ENCODE measurements at regions not wholly inside any gene's neighbourhood (a gene's known extent, or its start where the extent isn't known, plus 50 kb on each side); places are given as distances from the start of the nearest gene placed in this dataset.

DNA sequence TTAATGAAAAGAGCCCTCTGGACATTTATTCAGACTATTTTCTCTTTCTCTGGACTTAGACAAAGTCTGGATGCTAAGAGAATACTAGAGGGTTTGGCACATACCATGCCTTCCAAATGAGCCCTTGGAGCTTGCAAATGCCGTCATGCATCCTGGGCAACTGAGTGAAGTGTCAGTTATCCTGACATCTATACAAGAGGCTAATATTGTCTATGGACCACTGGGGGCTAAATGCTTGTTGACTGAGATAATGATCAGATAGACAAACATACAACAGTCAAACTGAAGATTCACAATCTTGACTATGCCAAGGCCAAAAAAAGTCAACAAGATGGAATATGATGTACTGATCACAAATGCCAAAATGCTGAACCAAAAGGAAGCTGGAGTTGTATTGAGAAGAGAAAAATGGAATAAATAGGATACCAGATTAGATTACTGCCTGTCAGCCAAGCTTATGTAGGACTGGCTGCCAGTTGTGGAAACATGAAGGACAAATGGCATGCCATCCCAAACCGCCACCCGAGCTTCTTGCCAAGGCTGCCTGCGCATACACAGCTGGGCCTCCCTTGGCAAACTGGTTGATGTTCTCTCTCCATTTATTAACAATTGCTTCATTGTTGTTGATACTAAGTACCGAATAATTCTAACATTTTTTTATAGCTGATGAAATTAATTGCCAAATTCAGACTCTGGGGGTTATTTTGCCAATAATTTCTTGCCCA is 240.1 kb upstream of the GRAMD2B start:
- TF ChIP-seq, protein P1, sequence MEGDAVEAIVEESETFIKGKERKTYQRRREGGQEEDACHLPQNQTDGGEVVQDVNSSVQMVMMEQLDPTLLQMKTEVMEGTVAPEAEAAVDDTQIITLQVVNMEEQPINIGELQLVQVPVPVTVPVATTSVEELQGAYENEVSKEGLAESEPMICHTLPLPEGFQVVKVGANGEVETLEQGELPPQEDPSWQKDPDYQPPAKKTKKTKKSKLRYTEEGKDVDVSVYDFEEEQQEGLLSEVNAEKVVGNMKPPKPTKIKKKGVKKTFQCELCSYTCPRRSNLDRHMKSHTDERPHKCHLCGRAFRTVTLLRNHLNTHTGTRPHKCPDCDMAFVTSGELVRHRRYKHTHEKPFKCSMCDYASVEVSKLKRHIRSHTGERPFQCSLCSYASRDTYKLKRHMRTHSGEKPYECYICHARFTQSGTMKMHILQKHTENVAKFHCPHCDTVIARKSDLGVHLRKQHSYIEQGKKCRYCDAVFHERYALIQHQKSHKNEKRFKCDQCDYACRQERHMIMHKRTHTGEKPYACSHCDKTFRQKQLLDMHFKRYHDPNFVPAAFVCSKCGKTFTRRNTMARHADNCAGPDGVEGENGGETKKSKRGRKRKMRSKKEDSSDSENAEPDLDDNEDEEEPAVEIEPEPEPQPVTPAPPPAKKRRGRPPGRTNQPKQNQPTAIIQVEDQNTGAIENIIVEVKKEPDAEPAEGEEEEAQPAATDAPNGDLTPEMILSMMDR (IDR thresholded peaks at IDR 0.05): no peak
- TF ChIP-seq SIN3A (IDR thresholded peaks at IDR 0.05; ENCODE audit: borderline replicate concordance, insufficient read depth, low read depth, low read length) (no peak), POLR2AphosphoS5 (IDR thresholded peaks at IDR 0.05; ENCODE audit: low read depth, low read length) (no peak), TCF7L2 (IDR thresholded peaks at IDR 0.05; ENCODE audit: low read depth, low read length) (no peak)
